HUES64 (cell line): ENCODE measurements at regions not wholly inside any gene's neighbourhood (a gene's known extent, or its start where the extent isn't known, plus 50 kb on each side); places are given as distances from the start of the nearest gene placed in this dataset.

Experiments used
- H3K27ac ChIP-seq: 2 replicates; pipeline ENCODE4 v1.7.0; 2013; ENCODE audit warnings: low read depth, low read length, inconsistent platforms
- H3K27me3 ChIP-seq: 2 replicates; pipeline ENCODE4 v1.6.1; 2013; ENCODE audit warnings: mild to moderate bottlenecking, low read length; ENCODE audit not compliant: insufficient read depth
- H3K36me3 ChIP-seq: 2 replicates; pipeline ENCODE4 v1.6.1; 2013; ENCODE audit warnings: mild to moderate bottlenecking, low read length; ENCODE audit not compliant: insufficient read depth
- H3K4me1 ChIP-seq: 2 replicates; pipeline ENCODE4 v1.6.1; 2013; ENCODE audit warnings: mild to moderate bottlenecking, low read length, moderate library complexity; ENCODE audit not compliant: insufficient read depth
- H3K4me3 ChIP-seq: 2 replicates; pipeline ENCODE4 v1.5.1; 2013; ENCODE audit warnings: mild to moderate bottlenecking, low read length, moderate library complexity
- H3K9ac ChIP-seq: 2 replicates; pipeline ENCODE4 v1.6.1; 2013; ENCODE audit warnings: mild to moderate bottlenecking, low read depth, low read length
- H3K9me3 ChIP-seq: 2 replicates; pipeline ENCODE4 v1.6.1; 2013; ENCODE audit warnings: low read depth, low read length; ENCODE audit not compliant: insufficient read depth
- WGBS: fragments of 150-250, 120-280 bp; methylation state at CpG from one replicate; pipeline ENCODE4 v1.1.7; 2013; ENCODE audit warnings: missing lambda C conversion rate; 5-methylcytosine and 5-hydroxymethylcytosine counted together

GRCh38 chr17:77352441-77352840 lies 211.7 kb downstream of the SEC14L1 start:
- Histone ChIP-seq H3K9ac (no peak overlapping the region), H3K4me1 (no peaks in the 10 kb centered on the region; the same call in 1 of the 2 replicates), H3K4me3 (no peak overlapping the region), H3K27ac (no peak overlapping the region), H3K36me3 (no peaks in the 10 kb centered on the region), H3K9me3 (peaks cover 5% of the 10 kb centered on the region; the same call in 1 of the 2 replicates), H3K27me3 (no peaks in the 10 kb centered on the region)
- WGBS = 93% methylated on average over 10 of the region's 10 CpGs

- 95% methylated on average over 6 of the region's 6 CpGs for WGBS
These were observed 212.2 kb downstream of the SEC14L1 start for GRCh38 chr17:77352996-77353395.

GRCh38 chr17:77353684-77354419 lies 213.1 kb downstream of the SEC14L1 start:
- 93% methylated on average over 15 of the region's 15 CpGs for WGBS
- Histone ChIP-seq H3K9ac (no peak overlapping the region), H3K4me3 (no peak overlapping the region), H3K27me3 (no peaks in the 10 kb centered on the region), H3K9me3 (peaks cover 5% of the 10 kb centered on the region; the same call in 1 of the 2 replicates), H3K4me1 (no peaks in the 10 kb centered on the region; the same call in 1 of the 2 replicates), H3K27ac (no peak overlapping the region), H3K36me3 (no peaks in the 10 kb centered on the region)

More at GRCh38 chr17:77352996-77353395, 212.2 kb downstream of the SEC14L1 start:
- no peak overlapping the region for H3K27ac ChIP-seq
- peaks cover 5% of the 10 kb centered on the region; the same call in 1 of the 2 replicates for H3K9me3 ChIP-seq
- no peak overlapping the region for H3K9ac ChIP-seq
- no peak overlapping the region for H3K4me3 ChIP-seq
- H3K27me3 ChIP-seq = no peaks in the 10 kb centered on the region
- no peaks in the 10 kb centered on the region for H3K36me3 ChIP-seq
- no peaks in the 10 kb centered on the region; the same call in 1 of the 2 replicates for H3K4me1 ChIP-seq

- Histone ChIP-seq H3K4me1 (no peaks in the 10 kb centered on the region; the same call in 1 of the 2 replicates), H3K9ac (no peak overlapping the region), H3K36me3 (no peaks in the 10 kb centered on the region), H3K4me3 (no peak overlapping the region), H3K9me3 (peaks cover 5% of the 10 kb centered on the region; the same call in 1 of the 2 replicates), H3K27ac (no peak overlapping the region), H3K27me3 (no peaks in the 10 kb centered on the region)
- WGBS = 89% methylated on average over 5 of the region's 5 CpGs
These were observed 213.6 kb downstream of the SEC14L1 start for GRCh38 chr17:77354420-77354669.

- 92% methylated on average over 25 of the region's 25 CpGs for WGBS
- Histone ChIP-seq H3K4me3 (no peak overlapping the region), H3K27ac (no peak overlapping the region)
These were observed 214.1 kb downstream of the SEC14L1 start for GRCh38 chr17:77354670-77355455.

GRCh38 chr17:77356109-77356689 lies 215.4 kb downstream of the SEC14L1 start:
- H3K27ac ChIP-seq = no peak overlapping the region
- 93% methylated on average over 15 of the region's 15 CpGs for WGBS
- H3K4me3 ChIP-seq = no peak overlapping the region
- no peaks in the 10 kb centered on the region; the same call in 1 of the 2 replicates for H3K4me1 ChIP-seq
- H3K9me3 ChIP-seq = peaks cover 5% of the 10 kb centered on the region; the same call in 1 of the 2 replicates
- no peaks in the 10 kb centered on the region for H3K27me3 ChIP-seq
- no peaks in the 10 kb centered on the region for H3K36me3 ChIP-seq
- no peak overlapping the region for H3K9ac ChIP-seq

More at GRCh38 chr17:77354670-77355455, 214.1 kb downstream of the SEC14L1 start:
- no peak overlapping the region for H3K9ac ChIP-seq
- no peaks in the 10 kb centered on the region for H3K36me3 ChIP-seq
- peaks cover 5% of the 10 kb centered on the region; the same call in 1 of the 2 replicates for H3K9me3 ChIP-seq
- no peaks in the 10 kb centered on the region for H3K27me3 ChIP-seq
- no peaks in the 10 kb centered on the region; the same call in 1 of the 2 replicates for H3K4me1 ChIP-seq

GRCh38 chr17:77356690-77357201 lies 216.0 kb downstream of the SEC14L1 start:
- WGBS = 94% methylated on average over 8 of the region's 8 CpGs
- Histone ChIP-seq H3K4me3 (no peak overlapping the region), H3K27me3 (no peaks in the 10 kb centered on the region), H3K4me1 (no peaks in the 10 kb centered on the region; the same call in 1 of the 2 replicates), H3K9ac (no peak overlapping the region), H3K36me3 (no peaks in the 10 kb centered on the region), H3K27ac (no peak overlapping the region), H3K9me3 (peaks cover 5% of the 10 kb centered on the region; the same call in 1 of the 2 replicates)

GRCh38 chr17:77358801-77359200 lies 218.0 kb downstream of the SEC14L1 start:
- Histone ChIP-seq H3K9me3 (peaks cover 5% of the 10 kb centered on the region; the same call in 1 of the 2 replicates), H3K36me3 (no peaks in the 10 kb centered on the region), H3K4me1 (no peaks in the 10 kb centered on the region; the same call in 1 of the 2 replicates), H3K27me3 (no peaks in the 10 kb centered on the region), H3K27ac (no peak overlapping the region), H3K9ac (no peak overlapping the region), H3K4me3 (no peak overlapping the region)
- 94% methylated on average over 7 of the region's 7 CpGs for WGBS

GRCh38 chr17:77359236-77359635 lies 218.5 kb downstream of the SEC14L1 start:
- Histone ChIP-seq H3K4me1 (no peaks in the 10 kb centered on the region; the same call in 1 of the 2 replicates), H3K4me3 (no peak overlapping the region), H3K27me3 (no peaks in the 10 kb centered on the region), H3K9me3 (peaks cover 5% of the 10 kb centered on the region; the same call in 1 of the 2 replicates), H3K27ac (no peak overlapping the region), H3K36me3 (no peaks in the 10 kb centered on the region), H3K9ac (no peak overlapping the region)
- WGBS = 85% methylated on average over 2 of the region's 2 CpGs

GRCh38 chr17:77361986-77362620 lies 221.3 kb downstream of the SEC14L1 start:
- no peaks in the 10 kb centered on the region for H3K27me3 ChIP-seq
- no peak overlapping the region for H3K9ac ChIP-seq
- no peaks in the 10 kb centered on the region for H3K9me3 ChIP-seq
- no peak overlapping the region for H3K4me3 ChIP-seq
- 92% methylated on average over 8 of the region's 8 CpGs for WGBS
- H3K4me1 ChIP-seq = peaks cover 14% of the 10 kb centered on the region
- no peak overlapping the region for H3K27ac ChIP-seq
- H3K36me3 ChIP-seq = no peaks in the 10 kb centered on the region
